T-helper 1 cell (primary cell): ENCODE measurements at regions not wholly inside any gene's neighbourhood (a gene's known extent, or its start where the extent isn't known, plus 50 kb on each side); places are given as distances from the start of the nearest gene placed in this dataset.

Experiments
- DNase-seq, 5 donors: peaks; one replicate each; pipeline ENCODE4 v3.0.0-alpha.2; 2012 to 2020

GRCh38 chr11:59302991-59303390, 55.7 kb upstream of the OR5AN1 start:
- DNase-seq = no peak

DNA sequence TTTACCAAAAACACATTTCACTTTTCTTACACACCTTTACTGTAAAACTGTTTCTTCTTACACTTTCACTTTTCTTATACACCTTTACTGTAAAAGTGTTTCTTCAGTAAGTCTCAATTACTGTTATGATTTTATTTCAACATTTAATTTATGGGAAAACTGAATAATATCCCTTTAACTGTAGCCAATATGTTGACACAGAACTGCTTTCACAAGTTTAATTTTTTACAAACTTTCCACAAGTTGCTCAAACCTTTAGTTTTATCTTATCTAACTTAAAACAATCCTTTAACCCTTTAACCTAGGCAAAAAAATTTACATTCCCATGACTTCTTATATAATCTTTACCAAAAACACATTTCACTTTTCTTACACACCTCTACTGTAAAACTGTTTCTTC, 63.3 kb upstream of the OR5AN1 start:
- DNase-seq = no peak

DNA sequence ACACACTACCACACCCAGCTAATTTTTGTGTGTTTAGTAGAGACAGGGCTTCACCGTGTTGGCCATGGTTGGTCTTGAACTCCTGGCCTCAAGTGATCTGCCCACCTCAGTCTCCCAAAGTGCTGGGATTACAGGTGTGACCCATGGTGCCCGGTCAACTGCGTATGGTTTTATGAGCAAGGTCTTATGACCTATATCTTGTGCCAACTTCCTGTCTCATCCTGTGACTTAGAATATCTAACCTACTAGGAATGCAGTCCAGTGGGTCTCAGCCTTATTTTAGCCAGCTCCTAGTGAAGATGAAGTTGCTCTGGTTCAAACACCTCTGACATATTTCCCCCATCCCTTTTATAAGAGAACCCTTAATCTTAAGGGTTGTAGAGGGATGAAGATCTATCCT, 66.1 kb upstream of the OR5AN1 start:
- no peak for DNase-seq

- DNase-seq = no peak
Observed at GRCh38 chr11:59291228-59291627, 67.5 kb upstream of the OR5AN1 start.

DNA sequence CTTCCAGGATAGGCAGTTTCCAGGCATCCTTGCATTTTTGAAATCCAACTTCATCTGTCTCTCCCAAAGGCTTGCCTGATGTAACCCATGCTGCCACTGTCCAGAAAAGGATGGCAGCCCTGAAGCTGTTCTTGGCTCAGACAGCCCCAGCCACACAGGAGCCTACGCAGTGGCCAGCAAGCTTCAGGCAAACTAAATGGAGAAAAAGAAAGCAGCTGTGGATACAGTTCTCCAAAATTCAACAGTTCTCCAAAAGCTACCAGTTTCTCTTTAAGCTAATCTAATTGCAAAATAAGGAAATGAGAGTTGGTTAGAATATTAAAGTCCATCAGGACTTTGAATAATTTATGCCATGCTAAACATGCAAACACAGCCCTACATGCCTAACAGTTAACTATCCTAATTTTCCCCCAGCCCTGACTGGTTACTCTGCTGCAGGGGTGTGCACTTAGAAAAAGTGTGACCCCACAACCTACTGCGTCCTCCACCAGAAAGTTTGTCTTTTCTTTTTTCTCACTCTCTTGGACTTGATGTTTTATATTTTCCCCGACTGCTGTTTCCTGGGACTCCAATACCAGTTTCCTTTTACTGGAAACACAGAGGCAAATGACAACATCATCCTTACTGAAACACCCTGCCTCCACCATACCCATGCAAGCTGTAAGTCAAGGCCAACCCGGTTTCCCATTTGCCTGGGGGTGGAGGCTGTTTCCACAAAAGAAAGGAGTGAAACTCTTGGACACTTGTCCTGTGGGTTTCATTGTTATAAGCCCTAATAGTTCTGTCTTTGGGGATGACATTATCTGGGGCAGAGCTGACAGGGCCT, 69.1 kb upstream of the OR5AN1 start:
- DNase-seq = no peak

GRCh38 chr11:59285716-59286260, 72.9 kb upstream of the OR5AN1 start:
- no peak for DNase-seq

GRCh38 chr11:59284773-59285129, 72.0 kb upstream of the MPEG1 start:
- DNase-seq = no peak

GRCh38 chr11:59283825-59284772, 71.4 kb upstream of the MPEG1 start:
- peak in 4 of 5 donors; percentile 14 to 49 (median 29) for DNase-seq

- DNase-seq = no peak
Observed at GRCh38 chr11:59283311-59283710, 70.6 kb upstream of the MPEG1 start.

- DNase-seq = no peak
Observed at GRCh38 chr11:59281177-59281576, 68.5 kb upstream of the MPEG1 start.

DNA sequence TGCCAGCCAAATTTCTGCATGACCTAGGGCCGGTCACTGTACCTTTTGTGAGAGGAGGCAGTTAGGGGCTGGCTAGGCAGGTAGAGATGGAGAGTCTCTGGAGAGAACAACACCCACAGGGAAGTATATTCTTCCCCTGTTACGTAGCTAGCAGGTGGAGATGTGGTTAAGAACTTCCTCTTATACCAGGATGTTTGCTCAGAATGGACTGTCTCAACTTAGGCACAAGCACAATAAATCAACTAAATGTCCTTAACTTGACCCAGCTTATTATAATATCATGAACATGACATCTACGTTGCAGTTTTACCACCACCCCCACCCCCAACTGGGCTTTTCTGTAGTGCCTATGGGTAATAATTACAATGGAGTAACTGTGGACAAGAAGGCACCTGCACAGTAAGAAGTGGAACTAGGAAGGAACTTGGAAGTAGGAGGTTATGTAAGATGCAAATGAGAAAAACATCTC, 60.7 kb upstream of the MPEG1 start:
- DNase-seq = peak in 1 of 5 donors; percentile 10

DNA sequence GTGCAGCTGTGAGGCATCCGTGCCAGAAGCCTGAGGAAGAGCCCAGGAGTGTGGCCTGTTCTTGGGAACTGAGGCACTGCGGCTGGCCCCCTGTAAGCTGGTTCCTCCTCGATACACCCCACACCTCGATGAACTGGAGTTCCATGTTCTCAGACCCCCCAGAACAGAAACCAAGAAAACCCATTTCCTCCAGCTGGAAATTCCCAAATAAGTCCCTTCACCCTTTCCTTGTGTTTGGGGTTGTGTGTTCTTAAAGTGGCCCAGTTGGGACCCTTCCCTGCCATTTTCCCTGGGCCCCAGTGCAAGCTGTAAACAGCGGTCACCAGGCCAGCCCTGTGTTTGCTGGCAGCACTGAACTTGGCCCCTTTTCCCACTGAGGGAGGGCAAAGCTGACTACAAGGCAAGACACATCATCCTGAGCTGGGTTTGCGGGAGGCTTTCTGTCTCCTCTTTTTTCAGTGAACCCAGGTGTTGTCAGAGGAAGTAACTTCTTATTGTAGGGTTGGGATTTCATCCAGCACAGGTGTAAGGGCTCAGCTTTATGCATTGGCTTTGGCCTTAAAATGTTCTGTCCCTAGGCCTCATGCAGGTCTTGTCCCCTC, 60.1 kb upstream of the MPEG1 start:
- no peak for DNase-seq

- DNase-seq = no peak
Observed at GRCh38 chr11:59271811-59272327, 59.1 kb upstream of the MPEG1 start.

GRCh38 chr11:59271247-59271755, 58.6 kb upstream of the MPEG1 start:
- no peak for DNase-seq

DNA sequence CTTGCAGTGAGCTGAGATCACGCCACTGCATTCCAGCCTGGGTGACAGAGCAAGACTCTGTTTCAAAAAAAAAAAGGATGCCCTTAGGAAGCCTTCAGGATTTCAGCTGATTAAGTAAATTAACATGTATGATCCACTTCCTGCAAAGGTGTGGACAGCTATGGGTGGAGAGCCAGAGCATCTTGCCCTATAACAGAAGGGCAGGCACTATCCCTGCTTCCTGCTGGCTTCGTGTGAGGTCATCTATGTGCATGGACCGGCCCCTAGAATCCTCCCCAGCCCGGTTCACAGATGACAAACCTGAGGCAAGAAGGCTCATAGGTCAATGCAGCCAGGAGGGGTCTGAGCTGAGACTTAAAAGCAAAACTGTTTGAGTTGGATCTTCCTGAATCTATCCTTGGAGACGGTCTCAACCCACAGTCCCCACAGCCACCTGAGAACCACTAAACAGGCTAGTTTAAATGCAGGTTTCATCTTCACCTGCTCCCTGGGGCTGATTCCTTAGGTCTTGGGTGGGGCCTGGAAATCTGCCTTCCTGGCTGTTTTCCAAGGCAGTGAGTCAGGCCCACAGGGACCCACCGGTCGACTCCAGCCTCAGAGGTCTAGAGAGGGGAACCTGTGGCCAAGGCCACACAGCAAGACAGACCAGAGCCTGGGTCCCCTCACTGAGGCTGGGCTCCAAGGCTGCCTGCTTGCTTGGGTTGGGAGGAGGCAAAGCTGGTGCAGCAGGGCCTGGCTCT, 55.2 kb upstream of the MPEG1 start:
- no peak for DNase-seq

GRCh38 chr11:59267196-59267595, 54.5 kb upstream of the MPEG1 start:
- no peak for DNase-seq

GRCh38 chr11:59266491-59266890, 53.8 kb upstream of the MPEG1 start:
- DNase-seq = no peak

DNA sequence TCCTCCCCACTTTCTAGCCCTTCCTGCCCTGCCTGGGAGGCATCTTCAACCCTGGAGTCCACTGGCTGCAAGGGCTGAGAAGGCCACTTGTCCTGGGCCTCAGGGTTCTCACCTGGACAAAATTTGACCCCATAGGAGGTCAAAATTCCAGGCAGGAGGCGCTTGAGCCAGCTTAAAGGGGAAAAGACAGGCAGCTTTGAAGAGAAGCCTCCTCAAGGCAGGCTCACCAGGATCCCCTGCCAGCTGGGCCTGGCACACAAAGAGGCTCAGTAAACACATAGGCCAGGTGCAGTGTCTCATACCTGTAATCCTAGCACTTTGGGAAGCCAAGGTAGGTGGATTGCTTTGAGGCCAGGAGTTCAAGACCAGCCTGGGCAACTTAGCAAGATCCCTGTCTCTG, 53.0 kb upstream of the MPEG1 start:
- no peak for DNase-seq

DNA sequence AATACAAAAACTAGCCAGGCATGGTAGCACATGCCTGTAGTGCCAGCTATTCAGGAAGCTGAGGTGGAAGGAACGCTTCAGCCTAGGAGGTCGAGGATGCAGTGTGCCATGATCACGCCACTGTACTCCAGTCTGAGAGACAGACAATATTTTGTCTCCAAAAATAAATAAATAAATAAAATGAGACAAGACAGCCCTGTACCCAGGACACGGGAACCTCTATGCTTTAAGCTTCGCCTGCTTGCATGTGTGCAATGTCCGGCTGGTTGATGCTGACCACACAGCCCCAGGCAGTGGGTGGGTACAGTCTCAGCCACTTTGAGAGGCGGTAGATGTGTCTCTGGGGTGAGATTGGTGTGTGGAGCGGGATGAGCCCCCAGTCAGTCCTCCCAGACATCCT, 52.0 kb upstream of the MPEG1 start:
- no peak for DNase-seq

DNA sequence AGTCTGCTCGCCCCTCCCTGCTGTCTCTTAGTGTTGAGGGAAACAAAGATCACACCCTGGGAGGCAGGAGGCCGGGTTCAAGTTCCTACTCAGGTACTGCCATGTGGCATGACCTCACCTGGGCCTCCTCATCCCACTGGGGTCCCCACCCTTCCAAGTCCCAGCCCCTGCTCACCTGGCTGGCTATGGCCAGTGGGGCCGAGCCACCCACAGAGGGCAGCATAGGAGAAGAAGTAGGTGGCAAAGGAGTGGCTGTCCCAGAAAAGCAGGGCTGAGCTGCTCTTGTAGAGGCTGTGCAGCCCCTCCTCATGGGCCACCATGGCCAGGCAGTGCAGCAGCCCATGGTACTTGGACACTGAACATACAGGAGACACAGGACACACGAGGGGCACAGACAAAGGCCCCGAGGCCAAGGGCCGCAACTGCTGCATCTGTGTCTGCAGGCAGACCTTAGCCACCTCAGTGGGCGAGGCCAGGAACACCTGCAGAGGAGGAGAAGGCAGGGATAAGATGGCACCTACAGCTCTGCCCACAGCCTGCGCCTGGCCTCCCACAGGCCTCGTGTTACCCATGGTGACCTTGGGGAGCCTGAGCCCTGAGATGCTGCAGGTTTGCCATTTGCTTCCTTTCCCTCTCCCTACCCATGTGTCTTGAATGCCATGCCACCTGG, 50.6 kb upstream of the MPEG1 start:
- DNase-seq = peak in 1 of 5 donors; percentile 15
